ENCODE measurements at regions not wholly inside any gene's neighbourhood (a gene's known extent, or its start where the extent isn't known, plus 50 kb on each side); places are given as distances from the start of the nearest gene placed in this dataset.

- TF ChIP-seq CTCF (IDR thresholded peaks at IDR 0.05), result no peak
- TF ChIP-seq POLR2A (IDR thresholded peaks at IDR 0.05), result no peak
These were observed 280.7 kb upstream of the ATP5MC3 start for GRCh38 chr2:175462246-175462645.
